GM21786 (cell line): ENCODE measurements at regions not wholly inside any gene's neighbourhood (a gene's known extent, or its start where the extent isn't known, plus 50 kb on each side); places are given as distances from the start of the nearest gene placed in this dataset.

ENCODE experiments used
- ATAC-seq: cut with Tn5 transposase; IDR thresholded peaks from one replicate; pipeline ENCODE4 v1.9.1; 2021; ENCODE audit not compliant: unreplicated experiment

- ATAC-seq, result no peak
These were observed 157.1 kb upstream of the IFNG-AS1 start for GRCh38 chr12:67832155-67832554.

- no peak for ATAC-seq
These were observed 155.6 kb upstream of the IFNG-AS1 start for GRCh38 chr12:67833602-67834001.

GRCh38 chr12:67837876-67838275, 151.4 kb upstream of the IFNG-AS1 start:
- no peak for ATAC-seq

GRCh38 chr12:67842124-67842523, 147.1 kb upstream of the IFNG-AS1 start:
- ATAC-seq, result no peak

- no peak for ATAC-seq
These were observed 146.0 kb upstream of the IFNG-AS1 start for GRCh38 chr12:67843257-67843656.

GRCh38 chr12:67852701-67853100, 136.5 kb upstream of the IFNG-AS1 start:
- no peak for ATAC-seq

- ATAC-seq, result no peak
These were observed 136.0 kb upstream of the IFNG-AS1 start for GRCh38 chr12:67853204-67853603.

GRCh38 chr12:67854351-67854750, 134.9 kb upstream of the IFNG-AS1 start:
- no peak for ATAC-seq

GRCh38 chr12:67855103-67855502, 134.1 kb upstream of the IFNG-AS1 start:
- no peak for ATAC-seq

- no peak for ATAC-seq
These were observed 118.0 kb upstream of the IFNG-AS1 start for GRCh38 chr12:67871231-67871630.

GRCh38 chr12:67873355-67873754, 115.9 kb upstream of the IFNG-AS1 start:
- no peak for ATAC-seq

- ATAC-seq, result no peak
These were observed 112.8 kb upstream of the IFNG-AS1 start for GRCh38 chr12:67876305-67876915.

GRCh38 chr12:67877727-67878126, 111.5 kb upstream of the IFNG-AS1 start:
- no peak for ATAC-seq

GRCh38 chr12:67879937-67880336, 109.3 kb upstream of the IFNG-AS1 start:
- ATAC-seq, result no peak

- ATAC-seq, result no peak
These were observed 107.7 kb upstream of the IFNG-AS1 start for GRCh38 chr12:67881565-67881964.

- ATAC-seq, result no peak
These were observed 104.7 kb upstream of the IFNG-AS1 start for GRCh38 chr12:67884596-67884995.

GRCh38 chr12:67885375-67886169, 103.7 kb upstream of the IFNG-AS1 start:
- ATAC-seq, result no peak

GRCh38 chr12:67887065-67887464, 102.2 kb upstream of the IFNG-AS1 start:
- ATAC-seq, result no peak

- ATAC-seq, result no peak
These were observed 99.3 kb upstream of the IFNG-AS1 start for GRCh38 chr12:67889931-67890330.

- ATAC-seq, result no peak
These were observed 98.5 kb upstream of the IFNG-AS1 start for GRCh38 chr12:67890726-67891258.

GRCh38 chr12:67891596-67891995, 97.7 kb upstream of the IFNG-AS1 start:
- ATAC-seq, result no peak

GRCh38 chr12:67892259-67893021, 96.8 kb upstream of the IFNG-AS1 start:
- no peak for ATAC-seq
